Liver (tissue), 8 donors: ENCODE measurements at regions not wholly inside any gene's neighbourhood (a gene's known extent, or its start where the extent isn't known, plus 50 kb on each side); places are given as distances from the start of the nearest gene placed in this dataset.

Source experiments
- DNase-seq: peaks from one replicate; pipeline ENCODE4 v3.0.0-alpha.2; 2017; ENCODE audit warnings: low spot score
- H3K27ac ChIP-seq, 2 donors: one replicate each; pipeline ENCODE4 v1.7.0; 2013; ENCODE audit warnings: inconsistent platforms in 2 of 2, low read length in 2 of 2, control low read depth in 1 of 2, low read depth in 1 of 2, mild to moderate bottlenecking in 1 of 2
- H3K27me3 ChIP-seq, 4 donors: one replicate each; pipeline versions ENCODE4 v1.6.1 to v1.7.0; 2013; ENCODE audit warnings: low read length in 3 of 4, inconsistent platforms in 1 of 4, mild to moderate bottlenecking in 1 of 4, moderate library complexity in 1 of 4; ENCODE audit not compliant: control insufficient read depth in 4 of 4, insufficient read depth in 4 of 4
- H3K36me3 ChIP-seq, 4 donors: one replicate each; pipeline versions ENCODE4 v1.6.1 to v1.7.0; 2013; ENCODE audit warnings: low read length in 3 of 4, mild to moderate bottlenecking in 3 of 4, low read depth in 1 of 4, moderate library complexity in 1 of 4; ENCODE audit not compliant: control insufficient read depth in 4 of 4, insufficient read depth in 3 of 4
- H3K4me1 ChIP-seq, 4 donors: one replicate each; pipeline versions ENCODE4 v1.6.1 to v1.7.0; 2013; ENCODE audit warnings: low read length in 3 of 4, mild to moderate bottlenecking in 3 of 4, moderate library complexity in 1 of 4; ENCODE audit not compliant: control insufficient read depth in 4 of 4, insufficient read depth in 4 of 4
- H3K4me3 ChIP-seq, 3 donors: one replicate each; pipeline versions ENCODE4 v1.6.1 to v1.7.0; 2013; ENCODE audit warnings: low read length in 3 of 3, control low read depth in 1 of 3, low read depth in 1 of 3, mild to moderate bottlenecking in 1 of 3
- H3K9ac ChIP-seq, 2 donors: one replicate each; pipeline ENCODE4 v1.7.0; 2013; ENCODE audit warnings: low read length in 2 of 2, mild to moderate bottlenecking in 2 of 2, moderate library complexity in 2 of 2, control low read depth in 1 of 2, low read depth in 1 of 2
- H3K9me3 ChIP-seq, 4 donors: one replicate each; pipeline versions ENCODE4 v1.6.1 to v1.7.0; 2013; ENCODE audit warnings: low read length in 3 of 4; ENCODE audit not compliant: control insufficient read depth in 4 of 4
- ATF3 ChIP-seq: IDR thresholded peaks from 2 replicates; pipeline ENCODE4 v1.6.1; 2016; ENCODE audit warnings: antibody characterized with exemption
- CTCF ChIP-seq: fragments of 150-350 bp; IDR thresholded peaks from 2 replicates; pipeline ENCODE4 v1.5.1; 2017; ENCODE audit warnings: improper control_type of control experiment, low read depth, low read length; ENCODE audit not compliant: missing input control
- EGR1 ChIP-seq, 2 donors: IDR thresholded peaks; 2 replicates each; pipeline ENCODE4 v1.6.1; 2016 to 2018; ENCODE audit warnings: antibody characterized with exemption in 2 of 2, low read depth in 2 of 2
- FOXA1 ChIP-seq: IDR thresholded peaks from 2 replicates; pipeline ENCODE4 v1.6.1; 2016; ENCODE audit warnings: antibody characterized with exemption
- GABPA ChIP-seq, 2 donors: IDR thresholded peaks in 1 of 2; conservative IDR thresholded peaks in 1 of 2; 2 replicates each; pipeline ENCODE4 v1.6.1; 2016; ENCODE audit warnings: antibody characterized with exemption in 2 of 2, mild to moderate bottlenecking in 1 of 2, moderate library complexity in 1 of 2
- HNF4A ChIP-seq, 2 donors: conservative IDR thresholded peaks; 2 replicates each; pipeline ENCODE4 v1.6.1; 2016; ENCODE audit warnings: antibody characterized with exemption in 2 of 2, mild to moderate bottlenecking in 2 of 2
- HNF4G ChIP-seq: IDR thresholded peaks from 2 replicates; pipeline ENCODE4 v1.6.1; 2016; ENCODE audit warnings: antibody characterized with exemption
- JUND ChIP-seq, 2 donors: IDR thresholded peaks; 2 replicates each; pipeline ENCODE4 v1.6.1; 2016; ENCODE audit warnings: antibody characterized with exemption in 2 of 2
- MAX ChIP-seq: IDR thresholded peaks from 2 replicates; pipeline ENCODE4 v1.6.1; 2016; ENCODE audit warnings: antibody characterized with exemption
- NR2F2 ChIP-seq: IDR thresholded peaks from 2 replicates; pipeline ENCODE4 v1.6.1; 2016; ENCODE audit warnings: antibody characterized with exemption
- RAD21 ChIP-seq, 2 donors: IDR thresholded peaks; 2 replicates each; pipeline ENCODE4 v1.6.1; 2016; ENCODE audit warnings: antibody characterized with exemption in 2 of 2, mild to moderate bottlenecking in 2 of 2
- REST ChIP-seq: IDR thresholded peaks from 2 replicates; pipeline ENCODE4 v1.6.1; 2016; ENCODE audit warnings: antibody characterized with exemption, mild to moderate bottlenecking
- RXRA ChIP-seq, 2 donors: IDR thresholded peaks; 2 replicates each; pipeline ENCODE4 v1.6.1; 2017 to 2018; ENCODE audit warnings: antibody characterized with exemption in 2 of 2, mild to moderate bottlenecking in 1 of 2
- SP1 ChIP-seq: IDR thresholded peaks from 2 replicates; pipeline ENCODE4 v1.6.1; 2018; ENCODE audit warnings: antibody characterized with exemption, mild to moderate bottlenecking
- YY1 ChIP-seq: IDR thresholded peaks from 2 replicates; pipeline ENCODE4 v1.6.1; 2016; ENCODE audit warnings: antibody characterized with exemption, mild to moderate bottlenecking
- ZBTB33 ChIP-seq: IDR thresholded peaks from 2 replicates; pipeline ENCODE4 v1.6.1; 2016; ENCODE audit warnings: antibody characterized with exemption
- WGBS: extraction: QIAGEN DNeasy Blood & Tissue Kit; methylation state at CpG from one replicate; pipeline ENCODE4 v1.1.7; 2013; 5-methylcytosine and 5-hydroxymethylcytosine counted together
- donor health status: healthy.
- donor health status: healthy.
- donor health status: healthy.
- donor health status: healthy.
- donor health status: healthy.

GRCh38 chr1:59146651-59147358 is 150.1 kb upstream of the FGGY start:
- Histone ChIP-seq H3K27ac (no peak overlapping the region), H3K4me3 (peak overlapping the region in 2 of 3 donors; percentile 8 to 60), H3K36me3 (no peaks in the 10 kb centered on the region), H3K9ac (peak overlapping the region in 1 of 2 donors; percentile 62), H3K4me1 (peaks cover 0 to 4% (median 0%) of the 10 kb centered on the region in 4 donors), H3K9me3 (no peaks in the 10 kb centered on the region), H3K27me3 (no peaks in the 10 kb centered on the region)
- TF ChIP-seq NR2F2 (peak; percentile 35), REST (no peak), RXRA (IDR thresholded peaks at IDR 0.05) (peak; percentile 23 to 30), CTCF (no peak), ZBTB33 (no peak), JUND (IDR thresholded peaks at IDR 0.05) (no peak), RAD21 (IDR thresholded peaks at IDR 0.05) (peak; percentile 39 to 40), HNF4G (no peak)
- peak; percentile 49 for DNase-seq
- 3% methylated on average over 52 of the region's 52 CpGs for WGBS

- 91% methylated on average over 5 of the region's 5 CpGs for WGBS
- no peak for TF ChIP-seq GABPA (IDR thresholded peaks at IDR 0.05 in 1 of 2, conservative IDR thresholded peaks at IDR 0.05 in 1 of 2)
- TF ChIP-seq ZBTB33, result no peak
- no peak for TF ChIP-seq HNF4A (conservative IDR thresholded peaks at IDR 0.05)
- TF ChIP-seq FOXA1, result no peak
- no peak for TF ChIP-seq ATF3
- no peak for TF ChIP-seq MAX
- no peak for TF ChIP-seq EGR1 (IDR thresholded peaks at IDR 0.05; ENCODE audit: low read depth in 2 of 2)
- no peak for TF ChIP-seq RAD21 (IDR thresholded peaks at IDR 0.05)
- TF ChIP-seq NR2F2, result no peak
- TF ChIP-seq CTCF, result no peak
- TF ChIP-seq SP1, result no peak
- TF ChIP-seq YY1, result no peak
- Histone ChIP-seq H3K27ac (no peak overlapping the region), H3K4me3 (no peak overlapping the region), H3K9me3 (no peaks in the 10 kb centered on the region), H3K36me3 (no peaks in the 10 kb centered on the region), H3K9ac (no peak overlapping the region), H3K27me3 (no peaks in the 10 kb centered on the region), H3K4me1 (peaks cover 0 to 4% (median 0%) of the 10 kb centered on the region in 4 donors)
- no peak for DNase-seq
Measured at GRCh38 chr1:59149435-59149834, 147.5 kb upstream of the FGGY start.
